ENCODE measurements at regions not wholly inside any gene's neighbourhood (a gene's known extent, or its start where the extent isn't known, plus 50 kb on each side); places are given as distances from the start of the nearest gene placed in this dataset.

GRCh38 chr4:137685357-137685756 is 153.1 kb upstream of the PCDH18 start:
- no peak for DNase-seq (ENCODE audit: extremely low spot score)
- ChIA-PET POLR2A (no interaction called here), CTCF (no interaction called here)
- no peak for TF ChIP-seq CTCF (IDR thresholded peaks at IDR 0.05; ENCODE audit: control extremely low read depth, extremely low read depth, low read depth, missing control alignments)

- CTCF ChIA-PET, result no interaction called here
- POLR2A ChIA-PET, result no interaction called here
- DNase-seq (ENCODE audit: extremely low spot score), result no peak
- TF ChIP-seq CTCF (IDR thresholded peaks at IDR 0.05; ENCODE audit: control extremely low read depth, extremely low read depth, low read depth, missing control alignments), result no peak
These were observed 148.8 kb upstream of the PCDH18 start for GRCh38 chr4:137681081-137681480.

GRCh38 chr4:137678796-137679195 is 146.5 kb upstream of the PCDH18 start:
- TF ChIP-seq CTCF (IDR thresholded peaks at IDR 0.05; ENCODE audit: control extremely low read depth, extremely low read depth, low read depth, missing control alignments), result no peak
- ChIA-PET CTCF (no interaction called here), POLR2A (no interaction called here)
- DNase-seq (ENCODE audit: extremely low spot score), result no peak

GRCh38 chr4:137677863-137678262 is 145.6 kb upstream of the PCDH18 start:
- no peak for TF ChIP-seq CTCF (IDR thresholded peaks at IDR 0.05; ENCODE audit: control extremely low read depth, extremely low read depth, low read depth, missing control alignments)
- POLR2A ChIA-PET, result no interaction called here
- CTCF ChIA-PET, result no interaction called here
- no peak for DNase-seq (ENCODE audit: extremely low spot score)

- ChIA-PET POLR2A (no interaction called here), CTCF (no interaction called here)
- TF ChIP-seq CTCF (IDR thresholded peaks at IDR 0.05; ENCODE audit: control extremely low read depth, extremely low read depth, low read depth, missing control alignments), result no peak
- no peak for DNase-seq (ENCODE audit: extremely low spot score)
These were observed 144.2 kb upstream of the PCDH18 start for GRCh38 chr4:137676357-137676998.

- TF ChIP-seq CTCF (IDR thresholded peaks at IDR 0.05; ENCODE audit: control extremely low read depth, extremely low read depth, low read depth, missing control alignments), result no peak
- ChIA-PET POLR2A (no interaction called here), CTCF (interaction anchor here (1.0 kb wide), 1 partner anchor 21 kb away, joined by 3 read pairs; no protein-coding TSS in a partner anchor)
- DNase-seq (ENCODE audit: extremely low spot score), result no peak
These were observed 141.8 kb upstream of the PCDH18 start for GRCh38 chr4:137674066-137674465.
